OCI-LY3 (cell line): ENCODE measurements at regions not wholly inside any gene's neighbourhood (a gene's known extent, or its start where the extent isn't known, plus 50 kb on each side); places are given as distances from the start of the nearest gene placed in this dataset.

Experiments
- EZH2phosphoT487 ChIP-seq: fragments of 200-600 bp; shearing (Covaris generic); IDR thresholded peaks from 2 replicates; pipeline ENCODE4 v1.6.1; 2018; ENCODE audit warnings: antibody characterized with exemption, mixed run types, low read depth
- TF ChIP-seq, protein P1 (sequence below): fragments of 200-600, 300-600 bp; sonication (generic); IDR thresholded peaks from 2 replicates; pipeline ENCODE4 v1.5.1; 2014; ENCODE audit warnings: antibody characterized with exemption, low read length, low read depth

DNA sequence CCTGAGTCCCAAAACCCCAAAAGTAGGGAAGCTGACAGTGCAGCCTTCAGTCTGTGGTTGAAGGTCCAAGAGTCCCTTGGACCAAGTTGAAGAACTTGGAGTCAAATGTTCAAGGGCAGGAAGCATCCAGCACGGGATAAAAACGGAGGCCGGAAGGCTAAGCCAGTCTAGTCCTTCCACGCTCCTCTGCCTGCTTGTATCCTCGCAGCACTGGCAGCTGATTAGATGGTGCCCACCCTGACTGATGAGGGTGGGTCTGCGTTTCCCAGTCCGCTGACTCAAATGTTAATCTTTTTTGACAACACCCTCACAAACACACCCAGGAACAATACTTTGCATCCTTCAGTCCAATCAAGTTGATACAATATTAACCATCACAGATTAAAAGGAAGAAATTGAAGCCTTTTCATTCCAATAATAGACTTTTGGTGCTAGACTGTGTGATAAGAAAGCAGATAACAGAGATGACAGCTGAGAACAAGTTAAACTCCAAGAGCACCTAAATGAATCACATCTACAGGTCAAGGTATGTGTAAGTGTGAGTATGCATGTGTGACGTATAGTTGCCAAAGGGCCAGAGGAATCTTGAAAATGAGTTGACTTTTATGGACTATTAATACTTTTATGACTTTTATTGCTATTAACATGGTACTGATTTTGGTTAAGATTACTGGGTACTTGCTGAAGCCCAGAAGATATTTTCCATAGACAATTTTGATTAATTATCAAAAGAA, 933.5 kb upstream of the SOX9 start:
- TF ChIP-seq, protein P1, sequence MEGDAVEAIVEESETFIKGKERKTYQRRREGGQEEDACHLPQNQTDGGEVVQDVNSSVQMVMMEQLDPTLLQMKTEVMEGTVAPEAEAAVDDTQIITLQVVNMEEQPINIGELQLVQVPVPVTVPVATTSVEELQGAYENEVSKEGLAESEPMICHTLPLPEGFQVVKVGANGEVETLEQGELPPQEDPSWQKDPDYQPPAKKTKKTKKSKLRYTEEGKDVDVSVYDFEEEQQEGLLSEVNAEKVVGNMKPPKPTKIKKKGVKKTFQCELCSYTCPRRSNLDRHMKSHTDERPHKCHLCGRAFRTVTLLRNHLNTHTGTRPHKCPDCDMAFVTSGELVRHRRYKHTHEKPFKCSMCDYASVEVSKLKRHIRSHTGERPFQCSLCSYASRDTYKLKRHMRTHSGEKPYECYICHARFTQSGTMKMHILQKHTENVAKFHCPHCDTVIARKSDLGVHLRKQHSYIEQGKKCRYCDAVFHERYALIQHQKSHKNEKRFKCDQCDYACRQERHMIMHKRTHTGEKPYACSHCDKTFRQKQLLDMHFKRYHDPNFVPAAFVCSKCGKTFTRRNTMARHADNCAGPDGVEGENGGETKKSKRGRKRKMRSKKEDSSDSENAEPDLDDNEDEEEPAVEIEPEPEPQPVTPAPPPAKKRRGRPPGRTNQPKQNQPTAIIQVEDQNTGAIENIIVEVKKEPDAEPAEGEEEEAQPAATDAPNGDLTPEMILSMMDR = no peak
- TF ChIP-seq EZH2phosphoT487 = no peak
